D721Med (cell line): ENCODE measurements at regions not wholly inside any gene's neighbourhood (a gene's known extent, or its start where the extent isn't known, plus 50 kb on each side); places are given as distances from the start of the nearest gene placed in this dataset.

Experiments
- DNase-seq: peaks from one replicate; pipeline ENCODE4 v3.0.0; 2011; ENCODE audit warnings: low spot score; ENCODE audit not compliant: insufficient read length
- FAIRE-seq: peaks from 2 replicates; lab custom pipeline; 2011; peaks lifted over from hg19 to GRCh38; lab: Jason Lieb, UNC
- CTCF ChIP-seq: IDR thresholded peaks from 2 replicates; pipeline ENCODE4 v1.5.1; 2012; ENCODE audit warnings: mild to moderate bottlenecking, control low read depth; ENCODE audit not compliant: insufficient read depth; ENCODE audit errors: missing control alignments

DNA sequence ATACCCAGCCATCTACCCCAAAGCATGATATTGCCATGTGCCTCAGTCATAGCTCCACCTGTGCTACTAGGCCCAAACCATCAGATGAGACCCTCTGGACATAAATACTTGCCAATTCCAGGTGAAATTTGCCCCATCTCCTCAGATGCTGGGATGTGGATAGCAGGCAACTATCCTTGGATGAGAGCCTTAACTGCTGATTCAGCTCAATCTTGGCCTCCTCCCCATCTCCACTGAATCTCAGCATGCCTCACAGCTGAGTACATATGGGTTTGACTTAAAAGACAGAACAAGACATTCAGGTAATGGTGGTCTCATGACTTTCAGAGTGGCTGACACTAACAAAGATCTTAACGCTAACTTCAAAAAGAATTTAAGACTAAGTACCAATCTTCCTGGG is 50.8 kb upstream of the KLHL13 start:
- FAIRE-seq (no peak), DNase-seq (no peak)
- no peak for TF ChIP-seq CTCF

DNA sequence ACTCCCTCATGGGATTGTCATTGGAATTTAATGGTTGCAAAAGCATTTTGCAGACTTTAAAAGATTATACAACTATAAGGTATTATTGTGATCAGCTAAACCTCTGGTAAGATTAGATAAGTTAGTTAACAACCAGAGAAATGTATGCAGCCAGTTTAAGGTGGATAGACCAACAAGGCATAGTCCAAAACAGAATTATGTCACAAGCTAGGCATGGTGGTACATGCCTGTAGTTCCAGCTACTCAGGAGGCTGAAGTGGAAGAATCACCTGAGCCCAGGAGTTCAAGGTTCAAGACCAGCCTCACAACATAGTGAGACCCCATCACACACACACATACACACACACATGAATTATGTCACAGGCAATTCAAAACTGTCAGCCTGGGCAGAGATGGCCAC is 54.7 kb upstream of the KLHL13 start:
- DNase-seq (no peak), FAIRE-seq (no peak)
- TF ChIP-seq CTCF = no peak

DNA sequence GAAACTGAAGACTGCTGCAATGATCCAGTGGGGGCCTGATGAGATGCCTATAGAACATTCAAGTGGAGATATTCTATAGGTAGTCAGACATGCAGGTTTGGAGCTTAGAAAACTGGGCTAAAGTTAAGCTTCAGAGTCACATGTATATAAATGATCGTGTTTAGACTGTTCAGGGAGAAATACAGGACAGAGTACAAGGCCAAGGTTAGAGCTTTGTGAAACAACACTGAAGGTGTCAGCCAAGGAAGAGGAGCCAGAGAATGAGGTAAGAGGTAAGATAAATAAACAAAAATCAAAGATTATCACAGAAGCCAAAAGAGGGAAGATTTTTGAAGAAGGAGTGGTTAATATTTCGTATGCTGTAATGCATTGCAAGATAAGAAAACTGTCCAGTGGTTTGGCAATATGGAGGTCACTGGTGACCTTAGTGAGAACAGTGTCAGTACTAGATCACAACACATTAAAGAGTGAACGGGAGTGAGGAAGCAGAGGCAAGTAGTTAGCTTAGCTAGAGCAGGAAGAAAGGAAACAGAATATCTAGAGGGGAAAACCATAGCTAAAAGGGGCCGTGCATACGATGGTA is 58.0 kb upstream of the KLHL13 start:
- no peak for FAIRE-seq
- no peak for TF ChIP-seq CTCF

GRCh38 chrX:118177708-118178107 is 61.1 kb upstream of the KLHL13 start:
- FAIRE-seq (no peak), DNase-seq (no peak)
- TF ChIP-seq CTCF = no peak

More for the DNA sequence above, 58.0 kb upstream of the KLHL13 start:
- no peak for DNase-seq

- TF ChIP-seq CTCF = no peak
- FAIRE-seq (no peak), DNase-seq (no peak)
These were observed 61.8 kb upstream of the KLHL13 start for GRCh38 chrX:118178450-118178849.

GRCh38 chrX:118179161-118179560 is 62.6 kb upstream of the KLHL13 start:
- DNase-seq (no peak), FAIRE-seq (no peak)
- no peak for TF ChIP-seq CTCF

- FAIRE-seq = no peak
- DNase-seq = no peak
- TF ChIP-seq CTCF = no peak
These were observed 63.1 kb upstream of the KLHL13 start for GRCh38 chrX:118179718-118180117.
